22Rv1 (cell line): ENCODE measurements at regions not wholly inside any gene's neighbourhood (a gene's known extent, or its start where the extent isn't known, plus 50 kb on each side); places are given as distances from the start of the nearest gene placed in this dataset.
"Not testable (repeated sequence)": the region's sequence is repeated elsewhere in the genome, so short reads cannot be mapped to it uniquely, and the experiment has no call there.

Source experiments
- H3K27ac ChIP-seq: fragments of 450-650 bp; 2 replicates; pipeline ENCODE4 v1.5.1; 2017
- CTCF ChIP-seq: fragments of 450-650 bp; IDR thresholded peaks from 2 replicates; pipeline ENCODE4 v1.5.1; 2017; ENCODE audit warnings: mild to moderate bottlenecking
- ZFX ChIP-seq: fragments of 450-650 bp; IDR thresholded peaks from 2 replicates; pipeline ENCODE4 v1.6.1; 2017; ENCODE audit warnings: antibody characterized with exemption, borderline replicate concordance

- H3K27ac ChIP-seq, result no peak overlapping the region
- no peak for TF ChIP-seq CTCF
- TF ChIP-seq ZFX, result no peak
Measured at GRCh38 chr20:43352996-43353395, 104.7 kb upstream of the SRSF6 start.

GRCh38 chr20:43350694-43351093, 107.0 kb upstream of the SRSF6 start:
- H3K27ac ChIP-seq, result not testable (repeated sequence)

GRCh38 chr20:43349841-43350240, 107.9 kb upstream of the SRSF6 start:
- no peak overlapping the region for H3K27ac ChIP-seq
- no peak for TF ChIP-seq ZFX
- TF ChIP-seq CTCF, result no peak

GRCh38 chr20:43347839-43348238, 109.9 kb upstream of the SRSF6 start:
- H3K27ac ChIP-seq, result not testable (repeated sequence)

- TF ChIP-seq CTCF (no peak), ZFX (no peak)
Measured at GRCh38 chr20:43345676-43346075, 112.0 kb upstream of the SRSF6 start.

GRCh38 chr20:43341511-43341910, 116.2 kb upstream of the SRSF6 start:
- no peak overlapping the region for H3K27ac ChIP-seq
- TF ChIP-seq ZFX, result no peak
- TF ChIP-seq CTCF, result no peak

More at GRCh38 chr20:43345676-43346075, 112.0 kb upstream of the SRSF6 start:
- H3K27ac ChIP-seq, result no peak overlapping the region

- no peak for TF ChIP-seq ZFX
- TF ChIP-seq CTCF, result no peak
Measured at GRCh38 chr20:43337036-43337435, 120.7 kb upstream of the SRSF6 start.

GRCh38 chr20:43334080-43334479, 123.6 kb upstream of the SRSF6 start:
- H3K27ac ChIP-seq, result no peak overlapping the region
- no peak for TF ChIP-seq CTCF
- no peak for TF ChIP-seq ZFX

More at GRCh38 chr20:43337036-43337435, 120.7 kb upstream of the SRSF6 start:
- H3K27ac ChIP-seq, result no peak overlapping the region

- TF ChIP-seq CTCF (no peak), ZFX (no peak)
- H3K27ac ChIP-seq, result no peak overlapping the region
Measured at GRCh38 chr20:43331906-43332305, 125.8 kb upstream of the SRSF6 start.
